Loucy (cell line): ENCODE measurements at regions not wholly inside any gene's neighbourhood (a gene's known extent, or its start where the extent isn't known, plus 50 kb on each side); places are given as distances from the start of the nearest gene placed in this dataset.

Experiments
- H2AFZ ChIP-seq: fragments of 200-600 bp; sonication (generic); 2 replicates; pipeline ENCODE4 v1.6.0; 2016; ENCODE audit warnings: antibody characterized with exemption, mild to moderate bottlenecking, low read length, moderate library complexity
- H3F3A ChIP-seq: fragments of 200-600 bp; 2 replicates; pipeline ENCODE4 v1.6.0; 2016; ENCODE audit warnings: antibody characterized with exemption, low read depth, mild to moderate bottlenecking
- H3K27me3 ChIP-seq: fragments of 200-600 bp; sonication (generic); 2 replicates; pipeline ENCODE4 v1.6.1; 2014; ENCODE audit warnings: low read length, mild to moderate bottlenecking; ENCODE audit not compliant: insufficient read depth, poor library complexity, severe bottlenecking
- H3K36me3 ChIP-seq: fragments of 200-600 bp; sonication (generic); 2 replicates; pipeline ENCODE4 v1.6.1; 2016; ENCODE audit warnings: low read length; ENCODE audit not compliant: insufficient read depth
- H3K4me1 ChIP-seq: fragments of 200-600 bp; sonication (generic); 2 replicates; pipeline ENCODE4 v1.5.1; 2014; ENCODE audit warnings: low read length, mild to moderate bottlenecking; ENCODE audit not compliant: insufficient read depth, poor library complexity, severe bottlenecking
- H3K4me2 ChIP-seq: fragments of 200-600 bp; sonication (generic); 2 replicates; pipeline ENCODE4 v1.6.0; 2014; ENCODE audit warnings: antibody characterized with exemption, low read length, low read depth, mild to moderate bottlenecking; ENCODE audit not compliant: poor library complexity, severe bottlenecking
- H3K4me3 ChIP-seq: fragments of 200-600 bp; sonication (generic); 2 replicates; pipeline ENCODE4 v1.5.1; 2014; ENCODE audit warnings: low read length, mild to moderate bottlenecking, mixed read lengths; ENCODE audit not compliant: poor library complexity, severe bottlenecking
- H3K79me2 ChIP-seq: fragments of 200-600 bp; sonication (generic); 2 replicates; pipeline ENCODE4 v1.6.1; 2014; ENCODE audit warnings: low read length; ENCODE audit not compliant: insufficient read depth
- H3K9ac ChIP-seq: fragments of 200-600 bp; sonication (generic); 2 replicates; pipeline ENCODE4 v1.6.0; 2014; ENCODE audit warnings: mild to moderate bottlenecking, low read depth, low read length, moderate library complexity; ENCODE audit not compliant: poor library complexity, severe bottlenecking
- H3K9me2 ChIP-seq: fragments of 200-600 bp; sonication (generic); replicated peaks from 2 replicates; pipeline ENCODE4 v1.6.1; 2016; ENCODE audit warnings: low read depth, low read length, mixed read lengths
- H3K9me3 ChIP-seq: fragments of 200-600 bp; sonication (generic); 2 replicates; pipeline ENCODE4 v1.6.1; 2014; ENCODE audit warnings: mild to moderate bottlenecking, antibody characterized with exemption, low read length, low read depth; ENCODE audit not compliant: insufficient read depth
- H4K20me1 ChIP-seq: fragments of 200-600 bp; sonication (generic); 2 replicates; pipeline ENCODE4 v1.6.0; 2014; ENCODE audit warnings: antibody characterized with exemption, low read length, mild to moderate bottlenecking; ENCODE audit not compliant: insufficient read depth, poor library complexity, severe bottlenecking
- EZH2phosphoT487 ChIP-seq: fragments of 200-600 bp; IDR thresholded peaks from 2 replicates; pipeline ENCODE4 v1.6.1; 2018; ENCODE audit warnings: antibody characterized with exemption, mild to moderate bottlenecking, moderate library complexity, borderline replicate concordance
- TF ChIP-seq, protein P1 (sequence below): fragments of 200-600 bp; sonication (generic); conservative IDR thresholded peaks from 2 replicates; pipeline ENCODE4 v1.5.1; 2014; ENCODE audit warnings: mild to moderate bottlenecking, antibody characterized with exemption, low read length

DNA sequence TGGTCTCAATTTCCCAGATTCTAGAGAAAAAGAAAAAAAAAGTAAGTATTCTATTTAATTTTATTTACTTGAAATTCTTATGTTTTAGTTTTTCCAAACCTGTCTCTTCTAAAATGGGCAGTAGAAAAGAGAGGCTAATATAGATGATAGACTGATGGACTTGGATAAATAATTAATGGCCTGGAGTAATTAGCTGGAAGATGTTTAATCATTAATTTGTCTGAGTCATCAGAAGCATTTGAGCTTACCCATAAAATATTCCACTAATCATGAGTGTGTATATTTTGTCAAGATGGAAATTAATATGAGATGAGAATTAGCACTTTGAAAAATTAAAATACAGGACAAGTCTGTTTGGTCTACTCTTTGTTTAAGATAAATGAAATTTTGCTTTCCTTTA is 212.1 kb upstream of the MIR17HG start:
- Histone ChIP-seq H3K9ac (no peak overlapping the region), H3K4me1 (no peaks in the 10 kb centered on the region), H3F3A (no peaks in the 10 kb centered on the region), H3K79me2 (no peaks in the 10 kb centered on the region), H2AFZ (no peak overlapping the region), H3K4me3 (no peak overlapping the region), H3K4me2 (no peak overlapping the region), H3K36me3 (no peaks in the 10 kb centered on the region), H3K27me3 (no peaks in the 10 kb centered on the region), H4K20me1 (no peaks in the 10 kb centered on the region), H3K9me2 (no peaks in the 10 kb centered on the region), H3K9me3 (no peaks in the 10 kb centered on the region)
- TF ChIP-seq, protein P1, sequence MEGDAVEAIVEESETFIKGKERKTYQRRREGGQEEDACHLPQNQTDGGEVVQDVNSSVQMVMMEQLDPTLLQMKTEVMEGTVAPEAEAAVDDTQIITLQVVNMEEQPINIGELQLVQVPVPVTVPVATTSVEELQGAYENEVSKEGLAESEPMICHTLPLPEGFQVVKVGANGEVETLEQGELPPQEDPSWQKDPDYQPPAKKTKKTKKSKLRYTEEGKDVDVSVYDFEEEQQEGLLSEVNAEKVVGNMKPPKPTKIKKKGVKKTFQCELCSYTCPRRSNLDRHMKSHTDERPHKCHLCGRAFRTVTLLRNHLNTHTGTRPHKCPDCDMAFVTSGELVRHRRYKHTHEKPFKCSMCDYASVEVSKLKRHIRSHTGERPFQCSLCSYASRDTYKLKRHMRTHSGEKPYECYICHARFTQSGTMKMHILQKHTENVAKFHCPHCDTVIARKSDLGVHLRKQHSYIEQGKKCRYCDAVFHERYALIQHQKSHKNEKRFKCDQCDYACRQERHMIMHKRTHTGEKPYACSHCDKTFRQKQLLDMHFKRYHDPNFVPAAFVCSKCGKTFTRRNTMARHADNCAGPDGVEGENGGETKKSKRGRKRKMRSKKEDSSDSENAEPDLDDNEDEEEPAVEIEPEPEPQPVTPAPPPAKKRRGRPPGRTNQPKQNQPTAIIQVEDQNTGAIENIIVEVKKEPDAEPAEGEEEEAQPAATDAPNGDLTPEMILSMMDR: no peak
- no peak for TF ChIP-seq EZH2phosphoT487

DNA sequence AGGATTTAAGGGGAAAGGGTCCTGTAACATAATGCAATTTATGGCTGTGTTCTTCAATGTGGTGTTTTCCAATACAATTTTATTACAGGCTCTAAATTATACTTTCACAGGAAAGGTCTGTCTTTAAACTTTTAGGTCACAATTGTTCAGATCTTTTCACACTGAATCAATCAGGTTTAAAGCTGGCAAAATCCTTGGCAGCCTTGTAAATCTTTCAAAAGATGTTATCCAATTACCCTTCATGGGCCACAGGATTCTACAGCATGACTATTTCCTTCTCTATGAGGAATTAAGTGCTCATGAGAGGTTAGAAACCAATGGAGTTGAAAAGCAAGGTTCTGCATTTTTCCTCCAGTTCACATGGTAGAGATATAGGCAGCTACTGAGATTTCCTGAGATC is 211.5 kb upstream of the MIR17HG start:
- no peaks in the 10 kb centered on the region for H4K20me1 ChIP-seq
- no peak overlapping the region for H3K9ac ChIP-seq
- H3K27me3 ChIP-seq: no peaks in the 10 kb centered on the region
- TF ChIP-seq, protein P1: no peak
- TF ChIP-seq EZH2phosphoT487: no peak
- H3K4me2 ChIP-seq: no peak overlapping the region
- no peak overlapping the region for H2AFZ ChIP-seq
- no peaks in the 10 kb centered on the region for H3K4me1 ChIP-seq
- H3K9me2 ChIP-seq: no peaks in the 10 kb centered on the region
- no peaks in the 10 kb centered on the region for H3K36me3 ChIP-seq
- H3K9me3 ChIP-seq: no peaks in the 10 kb centered on the region
- H3K79me2 ChIP-seq: no peaks in the 10 kb centered on the region
- H3F3A ChIP-seq: no peaks in the 10 kb centered on the region
- H3K4me3 ChIP-seq: no peak overlapping the region

DNA sequence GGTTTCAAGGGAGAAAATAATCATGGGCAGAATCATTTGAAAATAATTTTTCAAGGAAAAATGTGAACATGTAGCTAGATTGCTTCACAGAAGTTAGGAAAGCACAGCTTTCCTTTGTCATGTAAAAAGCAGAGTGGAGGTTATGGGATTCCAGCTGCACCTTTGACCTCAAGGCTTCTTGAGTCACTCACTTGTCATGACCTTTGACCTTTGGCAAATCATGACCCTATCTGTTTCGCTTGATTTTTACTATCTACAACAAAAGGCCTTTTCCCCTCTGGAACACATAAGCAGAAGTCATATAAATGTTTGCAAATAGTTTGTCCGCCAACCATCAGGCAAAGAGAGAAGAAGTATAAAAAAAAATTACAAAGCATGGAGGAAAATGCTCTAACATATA is 210.7 kb upstream of the MIR17HG start:
- H3K4me3 ChIP-seq: no peak overlapping the region
- no peaks in the 10 kb centered on the region for H3F3A ChIP-seq
- no peak overlapping the region for H3K4me2 ChIP-seq
- TF ChIP-seq, protein P1: no peak
- TF ChIP-seq EZH2phosphoT487: no peak
- H3K9ac ChIP-seq: no peak overlapping the region
- no peaks in the 10 kb centered on the region for H4K20me1 ChIP-seq
- H3K36me3 ChIP-seq: no peaks in the 10 kb centered on the region
- no peak overlapping the region for H2AFZ ChIP-seq
- no peaks in the 10 kb centered on the region for H3K4me1 ChIP-seq
- no peaks in the 10 kb centered on the region for H3K27me3 ChIP-seq
- H3K79me2 ChIP-seq: no peaks in the 10 kb centered on the region
- no peaks in the 10 kb centered on the region for H3K9me2 ChIP-seq
- no peaks in the 10 kb centered on the region for H3K9me3 ChIP-seq
